ENCODE measurements at regions not wholly inside any gene's neighbourhood (a gene's known extent, or its start where the extent isn't known, plus 50 kb on each side); places are given as distances from the start of the nearest gene placed in this dataset.

DNA sequence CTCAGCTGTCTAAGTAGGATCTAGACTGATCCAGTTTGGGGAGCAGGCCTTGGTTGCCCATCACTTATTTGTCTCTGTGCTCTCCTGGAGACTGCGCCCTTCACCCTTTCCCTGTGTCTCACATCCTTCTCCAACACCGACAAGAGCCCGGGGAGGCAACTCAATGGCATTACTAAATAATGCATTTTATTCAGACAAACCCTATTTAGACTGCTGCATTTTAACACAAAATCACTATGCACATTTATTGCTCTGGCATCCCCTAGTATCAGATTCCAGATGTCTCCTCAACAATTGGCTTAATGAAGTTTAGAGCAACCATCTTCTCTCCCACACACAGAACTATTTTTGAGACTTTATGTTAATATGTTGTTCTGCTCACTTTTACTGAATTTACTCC, 436.4 kb upstream of the CHRM3 start:
- no peak for TF ChIP-seq POLR2A (IDR thresholded peaks at IDR 0.05)
- TF ChIP-seq, protein P1, sequence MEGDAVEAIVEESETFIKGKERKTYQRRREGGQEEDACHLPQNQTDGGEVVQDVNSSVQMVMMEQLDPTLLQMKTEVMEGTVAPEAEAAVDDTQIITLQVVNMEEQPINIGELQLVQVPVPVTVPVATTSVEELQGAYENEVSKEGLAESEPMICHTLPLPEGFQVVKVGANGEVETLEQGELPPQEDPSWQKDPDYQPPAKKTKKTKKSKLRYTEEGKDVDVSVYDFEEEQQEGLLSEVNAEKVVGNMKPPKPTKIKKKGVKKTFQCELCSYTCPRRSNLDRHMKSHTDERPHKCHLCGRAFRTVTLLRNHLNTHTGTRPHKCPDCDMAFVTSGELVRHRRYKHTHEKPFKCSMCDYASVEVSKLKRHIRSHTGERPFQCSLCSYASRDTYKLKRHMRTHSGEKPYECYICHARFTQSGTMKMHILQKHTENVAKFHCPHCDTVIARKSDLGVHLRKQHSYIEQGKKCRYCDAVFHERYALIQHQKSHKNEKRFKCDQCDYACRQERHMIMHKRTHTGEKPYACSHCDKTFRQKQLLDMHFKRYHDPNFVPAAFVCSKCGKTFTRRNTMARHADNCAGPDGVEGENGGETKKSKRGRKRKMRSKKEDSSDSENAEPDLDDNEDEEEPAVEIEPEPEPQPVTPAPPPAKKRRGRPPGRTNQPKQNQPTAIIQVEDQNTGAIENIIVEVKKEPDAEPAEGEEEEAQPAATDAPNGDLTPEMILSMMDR (IDR thresholded peaks at IDR 0.05), result no peak

Data from adrenal gland (tissue), 5 donors.